ENCODE measurements at regions not wholly inside any gene's neighbourhood (a gene's known extent, or its start where the extent isn't known, plus 50 kb on each side); places are given as distances from the start of the nearest gene placed in this dataset.

- TF ChIP-seq CTCF (IDR thresholded peaks at IDR 0.05) (no peak), POLR2A (IDR thresholded peaks at IDR 0.05) (no peak), POLR2AphosphoS5 (IDR thresholded peaks at IDR 0.05) (no peak)
These were observed 325.6 kb downstream of the RRAGC start for GRCh38 chr1:38533772-38534472.

Measured in breast epithelium (tissue), 3 donors.